Endodermal cell (in vitro differentiated cells): ENCODE measurements at regions not wholly inside any gene's neighbourhood (a gene's known extent, or its start where the extent isn't known, plus 50 kb on each side); places are given as distances from the start of the nearest gene placed in this dataset.
A peak's percentile ranks its signal among the peaks of the same experiment; 100 is the strongest.

ENCODE experiments used
- DNase-seq: peaks from one replicate; pipeline ENCODE4 v3.0.0-alpha.2; 2017
- H3K27ac ChIP-seq: 2 replicates; pipeline ENCODE4 v1.5.1; 2013; ENCODE audit warnings: mild to moderate bottlenecking, low read depth, low read length, moderate library complexity
- H3K27me3 ChIP-seq: 2 replicates; pipeline ENCODE4 v1.6.1; 2013; ENCODE audit warnings: mild to moderate bottlenecking, low read length, moderate library complexity; ENCODE audit not compliant: insufficient read depth, control insufficient read depth, poor library complexity, severe bottlenecking
- H3K36me3 ChIP-seq: 2 replicates; pipeline ENCODE4 v1.7.0; 2013; ENCODE audit warnings: mild to moderate bottlenecking, low read length, moderate library complexity; ENCODE audit not compliant: control insufficient read depth, insufficient read depth
- H3K4me1 ChIP-seq: one replicate; pipeline ENCODE4 v1.7.0; 2013; ENCODE audit warnings: low read length; ENCODE audit not compliant: control insufficient read depth, insufficient read depth
- H3K4me3 ChIP-seq: 2 replicates; pipeline ENCODE4 v1.5.1; 2013; ENCODE audit warnings: mild to moderate bottlenecking, low read length, moderate library complexity
- H3K9ac ChIP-seq: 2 replicates; pipeline ENCODE4 v1.6.1; 2013; ENCODE audit warnings: mild to moderate bottlenecking, low read length, moderate library complexity; ENCODE audit not compliant: poor library complexity, severe bottlenecking; ENCODE audit errors: extremely low read depth
- H3K9me3 ChIP-seq: 2 replicates; pipeline ENCODE4 v1.6.1; 2013; ENCODE audit warnings: mild to moderate bottlenecking, low read length, moderate library complexity; ENCODE audit not compliant: control insufficient read depth
- H3K27ac Mint-ChIP-seq: 2 replicates; pipeline ENCODE4 v1.8.0; 2020; ENCODE audit warnings: mixed read lengths
- H3K27me3 Mint-ChIP-seq: 2 replicates; pipeline ENCODE4 v1.8.0; 2021; ENCODE audit warnings: mild to moderate bottlenecking, mixed read lengths; ENCODE audit not compliant: insufficient read depth
- H3K36me3 Mint-ChIP-seq: 2 replicates; pipeline ENCODE4 v1.8.0; 2020; ENCODE audit warnings: low read depth, mixed read lengths
- H3K4me1 Mint-ChIP-seq: 2 replicates; pipeline ENCODE4 v1.8.0; 2020; ENCODE audit warnings: mixed read lengths
- H3K4me3 Mint-ChIP-seq: 2 replicates; pipeline ENCODE4 v1.8.0; 2020; ENCODE audit warnings: mild to moderate bottlenecking, moderate library complexity, mixed read lengths
- H3K9me3 Mint-ChIP-seq: 2 replicates; pipeline ENCODE4 v1.8.0; 2020; ENCODE audit warnings: mild to moderate bottlenecking, mixed read lengths
- WGBS, 2 experiments: methylation state at CpG; one replicate each; pipeline versions ENCODE4 v1.1.5 to v1.1.7; 2013; ENCODE audit warnings: missing lambda C conversion rate in 2 of 2, mixed read lengths in 1 of 2; ENCODE audit not compliant: insufficient coverage in 1 of 2, insufficient read length in 1 of 2; 5-methylcytosine and 5-hydroxymethylcytosine counted together
- TF ChIP-seq, protein P1 (sequence below): fragments of 200-600 bp; sonication (generic); conservative IDR thresholded peaks from 2 replicates; pipeline ENCODE4 v1.5.0; 2021; ENCODE audit warnings: antibody characterized with exemption, mild to moderate bottlenecking

DNA sequence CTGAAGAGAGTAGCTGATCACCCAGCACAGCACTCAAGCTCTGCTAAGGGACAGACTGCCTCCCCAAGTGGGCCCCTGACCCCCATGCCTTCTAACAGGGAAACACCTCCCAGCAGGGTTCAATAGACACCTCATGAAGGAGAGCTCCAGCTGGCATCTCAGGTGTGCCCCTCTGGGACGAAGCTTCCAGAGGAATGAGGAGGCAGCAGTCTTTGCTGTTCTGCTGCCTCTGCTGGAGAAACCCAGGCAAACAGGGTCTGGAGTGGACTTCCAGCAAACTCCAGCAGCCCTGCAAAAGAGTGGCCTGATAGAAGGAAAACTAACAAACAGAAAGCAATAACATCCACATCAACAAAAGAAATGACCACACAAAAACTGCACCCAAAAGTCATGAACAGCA is 412.8 kb downstream of the PRDM5 start:
- H3K4me1 Mint-ChIP-seq = peaks cover 7% of the 10 kb centered on the region
- peak; percentile 62 for DNase-seq
- H3K9me3 ChIP-seq = peaks cover 9% of the 10 kb centered on the region

DNA sequence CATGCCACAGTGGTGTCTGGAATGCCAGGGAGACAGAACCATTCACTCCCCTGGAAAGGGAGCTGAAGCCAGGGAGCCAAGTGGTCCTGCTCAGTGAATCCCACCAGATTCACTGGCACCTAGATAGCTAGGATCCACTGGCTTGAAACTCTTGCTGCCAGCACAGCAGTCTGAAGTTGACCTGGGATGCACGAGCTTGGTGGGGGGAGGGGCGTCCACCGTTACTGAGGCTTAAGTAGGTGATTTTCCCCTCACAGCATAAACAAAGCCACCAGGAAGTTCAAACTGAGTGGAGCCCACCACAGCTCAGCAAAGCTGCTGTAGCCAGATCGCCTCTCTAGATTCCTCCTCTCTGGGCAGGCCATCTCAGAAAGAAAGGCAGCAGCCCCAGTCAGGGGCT is 413.3 kb downstream of the PRDM5 start:
- Histone ChIP-seq H3K9me3 (peaks cover 5% of the 10 kb centered on the region), H3K36me3 (no peaks in the 10 kb centered on the region), H3K27ac (no peak overlapping the region), H3K27me3 (no peaks in the 10 kb centered on the region), H3K4me3 (no peak overlapping the region), H3K4me1 (no peaks in the 10 kb centered on the region), H3K9ac (no peak overlapping the region)
- Mint-ChIP-seq H3K9me3 (peaks cover 15% of the 10 kb centered on the region), H3K4me3 (no peak overlapping the region), H3K27me3 (no peaks in the 10 kb centered on the region), H3K27ac (no peak overlapping the region), H3K4me1 (peaks cover 7% of the 10 kb centered on the region), H3K36me3 (no peaks in the 10 kb centered on the region)
- DNase-seq = peak; percentile 53
- TF ChIP-seq, protein P1, sequence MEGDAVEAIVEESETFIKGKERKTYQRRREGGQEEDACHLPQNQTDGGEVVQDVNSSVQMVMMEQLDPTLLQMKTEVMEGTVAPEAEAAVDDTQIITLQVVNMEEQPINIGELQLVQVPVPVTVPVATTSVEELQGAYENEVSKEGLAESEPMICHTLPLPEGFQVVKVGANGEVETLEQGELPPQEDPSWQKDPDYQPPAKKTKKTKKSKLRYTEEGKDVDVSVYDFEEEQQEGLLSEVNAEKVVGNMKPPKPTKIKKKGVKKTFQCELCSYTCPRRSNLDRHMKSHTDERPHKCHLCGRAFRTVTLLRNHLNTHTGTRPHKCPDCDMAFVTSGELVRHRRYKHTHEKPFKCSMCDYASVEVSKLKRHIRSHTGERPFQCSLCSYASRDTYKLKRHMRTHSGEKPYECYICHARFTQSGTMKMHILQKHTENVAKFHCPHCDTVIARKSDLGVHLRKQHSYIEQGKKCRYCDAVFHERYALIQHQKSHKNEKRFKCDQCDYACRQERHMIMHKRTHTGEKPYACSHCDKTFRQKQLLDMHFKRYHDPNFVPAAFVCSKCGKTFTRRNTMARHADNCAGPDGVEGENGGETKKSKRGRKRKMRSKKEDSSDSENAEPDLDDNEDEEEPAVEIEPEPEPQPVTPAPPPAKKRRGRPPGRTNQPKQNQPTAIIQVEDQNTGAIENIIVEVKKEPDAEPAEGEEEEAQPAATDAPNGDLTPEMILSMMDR = no peak
- 40 to 46% methylated on average over 1 to 4 of the region's 4 CpGs for WGBS, 2 experiments

More for the DNA sequence above, 412.8 kb downstream of the PRDM5 start:
- Histone ChIP-seq H3K9ac (no peak overlapping the region), H3K4me1 (no peaks in the 10 kb centered on the region), H3K4me3 (no peak overlapping the region), H3K36me3 (no peaks in the 10 kb centered on the region), H3K27me3 (no peaks in the 10 kb centered on the region), H3K27ac (no peak overlapping the region)
- peak overlapping the region; percentile 30 for H3K27ac Mint-ChIP-seq
- no peak overlapping the region for H3K4me3 Mint-ChIP-seq
- H3K36me3 Mint-ChIP-seq = no peaks in the 10 kb centered on the region
- H3K27me3 Mint-ChIP-seq = no peaks in the 10 kb centered on the region
- peaks cover 18% of the 10 kb centered on the region for H3K9me3 Mint-ChIP-seq
- WGBS, 2 experiments = 81 to 100% methylated on average over 1 of the region's 1 CpG
- TF ChIP-seq, protein P1 = peak; percentile 58

DNA sequence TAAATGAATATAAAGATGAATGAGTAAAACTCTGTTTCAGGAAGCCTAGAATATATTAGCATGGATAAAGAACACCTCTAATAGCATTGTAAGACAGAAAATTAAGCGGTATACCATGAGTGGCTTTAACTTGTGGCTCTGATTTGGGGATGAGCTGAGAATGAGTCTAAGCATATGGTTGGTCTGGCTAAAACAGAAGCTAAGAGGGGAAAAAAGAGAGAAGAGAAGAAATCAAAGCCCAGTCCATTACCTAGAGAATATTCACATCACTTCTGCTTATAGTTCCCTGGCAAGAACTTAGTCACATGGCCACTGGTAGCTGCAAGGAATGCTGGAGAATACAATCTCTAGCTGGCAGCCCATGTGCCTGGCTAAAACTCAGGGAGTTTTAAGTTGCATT is 414.5 kb downstream of the PRDM5 start:
- H3K36me3 Mint-ChIP-seq = no peaks in the 10 kb centered on the region
- DNase-seq = no peak
- Histone ChIP-seq H3K4me1 (no peaks in the 10 kb centered on the region), H3K9ac (no peak overlapping the region), H3K9me3 (no peaks in the 10 kb centered on the region), H3K36me3 (no peaks in the 10 kb centered on the region), H3K27me3 (no peaks in the 10 kb centered on the region), H3K4me3 (no peak overlapping the region), H3K27ac (no peak overlapping the region)
- peaks cover 5% of the 10 kb centered on the region for H3K9me3 Mint-ChIP-seq
- H3K4me3 Mint-ChIP-seq = no peak overlapping the region
- H3K27me3 Mint-ChIP-seq = no peaks in the 10 kb centered on the region
- H3K27ac Mint-ChIP-seq = no peak overlapping the region
- 100% methylated on average over 1 of the region's 1 CpG; no CpG with 5 or more reads in 1 of the 2 experiments for WGBS, 2 experiments
- H3K4me1 Mint-ChIP-seq = peaks cover 7% of the 10 kb centered on the region
- TF ChIP-seq, protein P1 = no peak
